ENCODE measurements at regions not wholly inside any gene's neighbourhood (a gene's known extent, or its start where the extent isn't known, plus 50 kb on each side); places are given as distances from the start of the nearest gene placed in this dataset.
A peak's percentile ranks its signal among the peaks of the same experiment; 100 is the strongest.
"Not testable (repeated sequence)": the region's sequence is repeated elsewhere in the genome, so short reads cannot be mapped to it uniquely, and the experiment has no call there.

GRCh38 chr22:22296047-22296446 lies 51.5 kb downstream of the VPREB1 start:
- not testable (repeated sequence) for DNase-seq

DNA sequence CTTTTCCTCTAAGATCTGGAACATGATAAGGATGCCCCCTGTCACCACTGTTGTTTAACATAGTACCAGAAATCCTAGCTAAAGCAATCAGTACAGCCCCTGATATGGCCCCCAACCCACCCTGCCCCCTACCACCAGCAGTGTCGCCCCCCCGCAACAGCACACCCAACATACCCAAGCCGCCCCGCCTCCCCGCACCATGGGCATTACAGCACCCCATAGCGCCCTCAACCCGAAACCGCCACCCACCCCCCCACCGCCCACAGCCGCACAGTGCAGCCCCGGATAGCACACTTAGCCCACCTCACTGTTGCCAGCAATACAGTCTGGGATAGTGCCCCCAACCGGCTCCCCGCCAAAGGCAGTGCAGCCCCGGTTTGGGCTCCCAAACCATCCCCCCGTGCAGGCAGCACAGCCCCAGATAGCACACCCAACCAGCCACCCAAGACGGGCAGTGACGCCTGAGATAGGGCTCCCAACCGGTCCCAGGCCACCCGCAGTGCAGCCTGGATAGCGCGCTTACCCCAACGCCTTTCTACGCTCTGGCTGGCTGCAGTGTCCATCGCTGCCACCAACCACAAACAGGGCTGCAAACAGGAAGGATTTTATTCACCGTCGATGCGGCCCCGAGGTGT lies 52.7 kb downstream of the VPREB1 start:
- DNase-seq = not testable (repeated sequence)

- DNase-seq = peak; percentile 80
Observed at GRCh38 chr22:22297794-22298653, 53.4 kb downstream of the VPREB1 start.

GRCh38 chr22:22298654-22299009 lies 54.0 kb downstream of the VPREB1 start:
- DNase-seq = not testable (repeated sequence)

- DNase-seq = not testable (repeated sequence)
Observed at GRCh38 chr22:22300511-22300910, 55.9 kb downstream of the VPREB1 start.

DNA sequence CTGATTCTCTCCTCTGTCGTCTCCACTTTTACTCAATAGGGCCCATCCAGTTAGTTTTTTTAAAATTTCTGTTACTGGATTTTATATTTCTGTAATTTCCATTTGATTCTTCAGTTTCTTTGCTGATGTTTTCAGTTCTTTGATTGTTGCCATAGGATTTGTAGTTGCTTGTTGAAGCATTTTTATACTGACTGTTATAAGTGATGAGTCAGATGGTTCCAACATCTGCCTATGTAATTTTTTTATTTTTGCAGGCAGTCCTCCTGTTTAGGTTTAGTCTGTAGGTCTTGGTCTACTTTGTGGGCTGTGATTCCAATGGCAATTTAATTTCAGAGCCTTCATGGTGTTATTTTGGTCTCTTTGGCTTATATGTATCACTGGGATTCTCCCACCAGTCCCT lies 56.4 kb downstream of the VPREB1 start:
- not testable (repeated sequence) for DNase-seq

GRCh38 chr22:22316589-22316988 lies 72.0 kb downstream of the VPREB1 start:
- DNase-seq = no peak

DNA sequence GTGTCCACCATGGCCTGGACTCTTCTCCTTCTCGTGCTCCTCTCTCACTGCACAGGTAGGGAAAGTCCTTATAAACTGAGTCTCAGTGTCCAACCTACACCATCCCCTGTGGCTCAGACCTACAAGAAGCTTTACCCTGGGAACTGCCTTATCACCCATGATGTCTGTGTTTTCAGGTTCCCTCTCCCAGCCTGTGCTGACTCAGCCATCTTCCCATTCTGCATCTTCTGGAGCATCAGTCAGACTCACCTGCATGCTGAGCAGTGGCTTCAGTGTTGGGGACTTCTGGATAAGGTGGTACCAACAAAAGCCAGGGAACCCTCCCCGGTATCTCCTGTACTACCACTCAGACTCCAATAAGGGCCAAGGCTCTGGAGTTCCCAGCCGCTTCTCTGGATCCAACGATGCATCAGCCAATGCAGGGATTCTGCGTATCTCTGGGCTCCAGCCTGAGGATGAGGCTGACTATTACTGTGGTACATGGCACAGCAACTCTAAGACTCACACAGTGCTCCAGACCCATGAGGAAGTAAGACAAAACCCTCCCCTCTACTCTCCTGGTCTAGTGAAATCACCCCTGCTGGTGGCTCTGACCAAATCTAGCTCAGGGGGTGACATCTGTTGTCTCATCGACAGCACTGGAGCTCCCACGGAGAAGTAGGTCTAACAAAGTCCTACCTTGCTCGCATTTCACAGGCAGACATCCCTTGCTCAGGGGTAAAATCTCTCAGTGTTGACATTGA lies 74.3 kb downstream of the VPREB1 start:
- no peak for DNase-seq

GRCh38 chr22:22321743-22322611 lies 77.4 kb downstream of the VPREB1 start:
- DNase-seq = peak; percentile 68

- DNase-seq = no peak
Observed at GRCh38 chr22:22322792-22323191, 78.2 kb downstream of the VPREB1 start.

- peak; percentile 20 for DNase-seq
Observed at GRCh38 chr22:22327723-22328122, 83.1 kb downstream of the VPREB1 start.

DNA sequence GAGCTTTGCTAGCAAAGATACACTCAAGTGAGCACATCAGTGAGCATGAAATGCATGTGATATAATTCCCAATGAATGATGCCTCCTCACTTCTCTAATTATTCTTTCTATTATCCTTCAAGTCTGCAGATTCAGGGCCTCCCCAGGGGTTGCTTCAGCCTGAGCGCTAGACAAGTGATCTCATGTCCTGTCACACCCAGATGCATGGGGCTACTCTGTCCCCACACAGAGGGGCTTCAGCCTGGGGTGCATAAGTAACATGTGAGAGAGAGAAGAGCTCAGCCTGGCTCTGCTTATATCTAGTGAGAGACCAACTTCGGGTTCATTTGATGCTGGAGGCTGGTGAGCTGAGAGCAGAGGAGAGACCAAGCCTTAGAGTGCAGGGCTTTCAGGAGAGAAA lies 85.2 kb downstream of the VPREB1 start:
- DNase-seq = no peak

DNA sequence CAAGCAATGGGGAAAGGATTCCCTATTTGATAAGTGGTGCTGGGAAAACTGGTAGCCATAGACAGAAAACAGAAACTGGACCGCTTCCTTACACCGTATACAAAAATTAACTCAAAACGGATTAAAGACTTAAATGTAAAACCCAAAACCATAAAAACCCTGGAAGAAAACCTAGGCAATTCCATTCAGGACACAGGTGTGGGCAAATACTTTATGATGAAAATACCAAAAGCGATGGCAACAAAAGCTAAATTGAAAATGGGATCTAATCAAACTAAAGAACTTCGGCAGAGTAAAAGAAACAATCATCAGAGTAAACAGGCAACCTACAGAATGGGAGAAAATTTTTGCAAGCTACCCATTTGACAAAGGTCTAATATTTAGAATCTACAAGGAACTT lies 91.1 kb downstream of the VPREB1 start:
- DNase-seq = not testable (repeated sequence)

- DNase-seq = not testable (repeated sequence)
Observed at GRCh38 chr22:22336333-22336732, 91.7 kb downstream of the VPREB1 start.

- not testable (repeated sequence) for DNase-seq
Observed at GRCh38 chr22:22338778-22339177, 94.2 kb downstream of the VPREB1 start.

DNA sequence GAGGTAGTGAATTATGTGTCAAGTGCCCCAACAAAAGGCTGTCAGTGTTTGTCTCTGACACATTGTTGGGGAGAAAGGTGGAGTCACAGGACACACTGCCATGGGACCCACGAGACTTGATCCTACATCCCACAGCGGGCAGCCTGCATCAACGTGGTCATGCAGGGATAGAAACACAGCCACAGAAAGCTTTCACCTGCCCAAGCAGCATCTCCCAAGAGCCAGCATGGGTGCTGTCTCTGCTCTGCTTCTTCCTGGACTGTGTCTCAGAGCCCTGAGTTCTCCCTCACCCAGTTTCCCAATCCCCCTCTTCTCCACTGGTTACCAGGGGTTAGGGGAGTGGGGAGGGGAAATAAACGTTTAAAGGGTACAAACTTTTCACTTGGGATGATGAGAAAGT lies 97.2 kb downstream of the VPREB1 start:
- no peak for DNase-seq

DNA sequence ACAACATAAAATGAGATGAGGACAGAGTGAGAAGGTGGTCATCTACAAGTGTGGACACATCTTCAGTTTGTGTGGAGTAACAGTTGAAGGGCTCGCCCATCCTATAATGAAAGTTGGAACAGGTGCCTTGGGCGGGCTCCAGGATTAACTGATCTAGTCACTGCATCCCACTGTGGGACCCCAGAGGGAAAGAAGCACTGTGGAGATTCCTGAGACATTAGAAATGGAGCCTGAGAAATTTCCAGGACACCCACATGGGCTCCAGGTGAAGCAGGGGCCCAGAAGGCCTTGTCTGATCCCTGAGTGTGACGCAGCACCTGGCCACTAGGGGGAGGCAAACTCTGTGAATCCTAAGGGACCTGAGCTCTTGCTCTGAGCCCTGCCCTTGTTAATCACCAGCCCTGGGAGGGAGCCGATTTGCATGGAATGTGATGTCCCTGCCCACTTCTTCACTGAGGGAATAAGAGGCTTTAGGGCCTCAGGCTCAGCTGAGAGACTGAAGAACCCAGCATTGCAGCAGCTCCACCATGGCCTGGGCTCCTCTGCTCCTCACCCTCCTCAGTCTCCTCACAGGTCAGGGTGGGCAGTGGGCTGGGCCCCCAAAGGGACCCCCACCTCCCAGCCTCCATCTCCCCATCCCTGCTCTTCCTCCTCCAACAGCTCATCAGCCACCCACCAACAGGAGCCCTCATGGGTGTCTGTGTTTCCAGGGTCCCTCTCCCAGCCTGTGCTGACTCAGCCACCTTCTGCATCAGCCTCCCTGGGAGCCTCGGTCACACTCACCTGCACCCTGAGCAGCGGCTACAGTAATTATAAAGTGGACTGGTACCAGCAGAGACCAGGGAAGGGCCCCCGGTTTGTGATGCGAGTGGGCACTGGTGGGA lies 98.4 kb downstream of the VPREB1 start:
- peak; percentile 33 for DNase-seq

DNA sequence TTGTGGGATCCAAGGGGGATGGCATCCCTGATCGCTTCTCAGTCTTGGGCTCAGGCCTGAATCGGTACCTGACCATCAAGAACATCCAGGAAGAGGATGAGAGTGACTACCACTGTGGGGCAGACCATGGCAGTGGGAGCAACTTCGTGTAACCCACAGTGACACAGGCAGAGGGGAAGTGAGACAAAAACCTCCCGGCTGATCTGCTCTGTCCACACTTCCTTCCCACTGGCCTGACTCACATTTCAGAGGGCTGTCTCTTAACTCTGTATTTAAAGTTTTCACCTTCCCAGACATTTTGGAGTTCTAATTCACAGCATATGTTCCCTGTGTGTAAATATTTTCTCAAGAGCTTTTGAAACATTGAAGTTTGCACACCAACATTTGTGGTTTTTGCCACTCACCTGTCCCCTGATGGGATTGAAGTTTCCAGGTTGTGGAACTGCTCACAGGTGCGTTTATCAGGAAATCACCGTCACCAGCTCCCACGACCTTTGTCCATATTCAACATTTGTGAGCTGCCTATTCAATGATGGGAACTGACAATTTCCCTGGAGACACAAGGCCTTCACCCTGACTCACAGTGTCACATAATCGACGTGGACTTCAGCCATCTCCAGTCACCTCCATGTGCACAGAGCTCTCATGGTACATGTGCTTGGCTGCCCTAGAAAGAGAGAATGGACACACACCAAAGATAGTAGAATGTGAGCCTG lies 99.2 kb downstream of the VPREB1 start:
- peak; percentile 38 for DNase-seq

GRCh38 chr22:22344430-22344829 lies 99.8 kb downstream of the VPREB1 start:
- no peak for DNase-seq

GRCh38 chr22:22345781-22346180 lies 101.2 kb downstream of the VPREB1 start:
- DNase-seq = no peak

Data from CD4-positive, alpha-beta T cell treated with Interferon gamma for 1 hour (primary cell).